ENCODE measurements at regions not wholly inside any gene's neighbourhood (a gene's known extent, or its start where the extent isn't known, plus 50 kb on each side); places are given as distances from the start of the nearest gene placed in this dataset.
A peak's percentile ranks its signal among the peaks of the same experiment; 100 is the strongest.

GRCh38 chr12:91818227-91819131 is 327.2 kb downstream of the BTG1 start:
- intact Hi-C loops (cut with micrococcal nuclease): loop anchor here (10.0 kb wide), 1 partner anchor 586 kb away; no protein-coding TSS in a partner anchor
- peaks cover 3% of the 10 kb centered on the region for H3K4me1 Mint-ChIP-seq (ENCODE audit: low read depth)
- H3K9me3 Mint-ChIP-seq: peaks cover 6% of the 10 kb centered on the region
- no peaks in the 10 kb centered on the region for H3K27me3 Mint-ChIP-seq (ENCODE audit: insufficient read depth)
- peaks cover 2% of the 10 kb centered on the region for H3K36me3 Mint-ChIP-seq (ENCODE audit: low read depth)
- H3K27ac Mint-ChIP-seq: no peak overlapping the region
- DNase-seq (ENCODE audit: low spot score): no peak
- H3K4me3 Mint-ChIP-seq: no peak overlapping the region

GRCh38 chr12:91817517-91817916 is 328.1 kb downstream of the BTG1 start:
- Mint-ChIP-seq H3K36me3 (ENCODE audit: low read depth) (peaks cover 2% of the 10 kb centered on the region), H3K4me3 (no peak overlapping the region), H3K4me1 (ENCODE audit: low read depth) (peaks cover 4% of the 10 kb centered on the region), H3K27ac (no peak overlapping the region), H3K9me3 (peaks cover 7% of the 10 kb centered on the region), H3K27me3 (ENCODE audit: insufficient read depth) (no peaks in the 10 kb centered on the region)
- intact Hi-C loops (cut with micrococcal nuclease): loop anchor here (10.0 kb wide), 1 partner anchor 587 kb away; no protein-coding TSS in a partner anchor
- no peak for DNase-seq (ENCODE audit: low spot score)

- H3K27ac Mint-ChIP-seq: no peak overlapping the region
- peaks cover 8% of the 10 kb centered on the region for H3K9me3 Mint-ChIP-seq
- H3K36me3 Mint-ChIP-seq (ENCODE audit: low read depth): peaks cover 2% of the 10 kb centered on the region
- H3K27me3 Mint-ChIP-seq (ENCODE audit: insufficient read depth): no peaks in the 10 kb centered on the region
- intact Hi-C loops (cut with micrococcal nuclease): loop anchor here (10.0 kb wide), 1 partner anchor 591 kb away; no protein-coding TSS in a partner anchor
- no peak overlapping the region for H3K4me3 Mint-ChIP-seq
- DNase-seq (ENCODE audit: low spot score): no peak
- peaks cover 10% of the 10 kb centered on the region for H3K4me1 Mint-ChIP-seq (ENCODE audit: low read depth)
Observed at GRCh38 chr12:91813701-91814100, 331.9 kb downstream of the BTG1 start.

- Mint-ChIP-seq H3K27ac (no peak overlapping the region), H3K27me3 (ENCODE audit: insufficient read depth) (no peaks in the 10 kb centered on the region), H3K36me3 (ENCODE audit: low read depth) (peaks cover 9% of the 10 kb centered on the region), H3K9me3 (peaks cover 25% of the 10 kb centered on the region), H3K4me3 (no peak overlapping the region), H3K4me1 (ENCODE audit: low read depth) (peaks cover 10% of the 10 kb centered on the region)
- DNase-seq (ENCODE audit: low spot score): peak; percentile 35
- intact Hi-C loops (cut with micrococcal nuclease): loop anchor here (1.0 to 10.0 kb wide), 6 partner anchors 65 to 839 kb away; no protein-coding TSS in a partner anchor
Observed at GRCh38 chr12:91811481-91812287, 334.0 kb downstream of the BTG1 start.

GRCh38 chr12:91810531-91811451 is 334.9 kb downstream of the BTG1 start:
- DNase-seq (ENCODE audit: low spot score): no peak
- H3K27ac Mint-ChIP-seq: no peak overlapping the region
- peaks cover 11% of the 10 kb centered on the region for H3K36me3 Mint-ChIP-seq (ENCODE audit: low read depth)
- no peak overlapping the region for H3K4me3 Mint-ChIP-seq
- peaks cover 33% of the 10 kb centered on the region for H3K9me3 Mint-ChIP-seq
- H3K4me1 Mint-ChIP-seq (ENCODE audit: low read depth): peaks cover 12% of the 10 kb centered on the region
- H3K27me3 Mint-ChIP-seq (ENCODE audit: insufficient read depth): no peaks in the 10 kb centered on the region
- intact Hi-C loops (cut with micrococcal nuclease): loop anchor here (1.0 to 10.0 kb wide), 6 partner anchors 66 to 840 kb away; no protein-coding TSS in a partner anchor

- no peak for DNase-seq (ENCODE audit: low spot score)
- Mint-ChIP-seq H3K27ac (no peak overlapping the region), H3K9me3 (peaks cover 38% of the 10 kb centered on the region), H3K4me1 (ENCODE audit: low read depth) (peaks cover 19% of the 10 kb centered on the region), H3K4me3 (no peak overlapping the region), H3K27me3 (ENCODE audit: insufficient read depth) (no peaks in the 10 kb centered on the region), H3K36me3 (ENCODE audit: low read depth) (peaks cover 13% of the 10 kb centered on the region)
- intact Hi-C loops (cut with micrococcal nuclease): loop anchor here (2.0 to 10.0 kb wide), 2 partner anchors 67 to 595 kb away; no protein-coding TSS in a partner anchor
Observed at GRCh38 chr12:91810077-91810476, 335.6 kb downstream of the BTG1 start.

- no peaks in the 10 kb centered on the region for H3K27me3 Mint-ChIP-seq (ENCODE audit: insufficient read depth)
- peaks cover 10% of the 10 kb centered on the region for H3K4me1 Mint-ChIP-seq (ENCODE audit: low read depth)
- no peak overlapping the region for H3K4me3 Mint-ChIP-seq
- H3K9me3 Mint-ChIP-seq: peaks cover 35% of the 10 kb centered on the region
- DNase-seq (ENCODE audit: low spot score): no peak
- peaks cover 12% of the 10 kb centered on the region for H3K36me3 Mint-ChIP-seq (ENCODE audit: low read depth)
- intact Hi-C loops (cut with micrococcal nuclease): no loop called here
- H3K27ac Mint-ChIP-seq: no peak overlapping the region
Observed at GRCh38 chr12:91805031-91805430, 340.6 kb downstream of the BTG1 start.

GRCh38 chr12:91804533-91804932 is 341.1 kb downstream of the BTG1 start:
- no peak overlapping the region for H3K27ac Mint-ChIP-seq
- peaks cover 10% of the 10 kb centered on the region for H3K4me1 Mint-ChIP-seq (ENCODE audit: low read depth)
- no peak for DNase-seq (ENCODE audit: low spot score)
- intact Hi-C loops (cut with micrococcal nuclease): no loop called here
- H3K36me3 Mint-ChIP-seq (ENCODE audit: low read depth): peaks cover 12% of the 10 kb centered on the region
- H3K27me3 Mint-ChIP-seq (ENCODE audit: insufficient read depth): no peaks in the 10 kb centered on the region
- peaks cover 32% of the 10 kb centered on the region for H3K9me3 Mint-ChIP-seq
- no peak overlapping the region for H3K4me3 Mint-ChIP-seq

GRCh38 chr12:91801048-91801447 is 344.6 kb downstream of the BTG1 start:
- Mint-ChIP-seq H3K36me3 (ENCODE audit: low read depth) (peaks cover 3% of the 10 kb centered on the region), H3K27me3 (ENCODE audit: insufficient read depth) (peaks cover 2% of the 10 kb centered on the region), H3K27ac (no peak overlapping the region), H3K4me3 (no peak overlapping the region), H3K9me3 (peaks cover 7% of the 10 kb centered on the region), H3K4me1 (ENCODE audit: low read depth) (peaks cover 10% of the 10 kb centered on the region)
- intact Hi-C loops (cut with micrococcal nuclease): no loop called here
- DNase-seq (ENCODE audit: low spot score): no peak

- H3K4me3 Mint-ChIP-seq: no peak overlapping the region
- intact Hi-C loops (cut with micrococcal nuclease): no loop called here
- H3K27ac Mint-ChIP-seq: no peak overlapping the region
- DNase-seq (ENCODE audit: low spot score): no peak
- H3K27me3 Mint-ChIP-seq (ENCODE audit: insufficient read depth): peaks cover 2% of the 10 kb centered on the region
- H3K36me3 Mint-ChIP-seq (ENCODE audit: low read depth): peaks cover 6% of the 10 kb centered on the region
- no peaks in the 10 kb centered on the region for H3K4me1 Mint-ChIP-seq (ENCODE audit: low read depth)
- no peaks in the 10 kb centered on the region for H3K9me3 Mint-ChIP-seq
Observed at GRCh38 chr12:91793676-91794075, 352.0 kb downstream of the BTG1 start.

GRCh38 chr12:91792597-91792996 is 353.0 kb downstream of the BTG1 start:
- H3K4me1 Mint-ChIP-seq (ENCODE audit: low read depth): no peaks in the 10 kb centered on the region
- no peak overlapping the region for H3K27ac Mint-ChIP-seq
- H3K36me3 Mint-ChIP-seq (ENCODE audit: low read depth): peaks cover 6% of the 10 kb centered on the region

More at GRCh38 chr12:91792597-91792996, 353.0 kb downstream of the BTG1 start:
- no peaks in the 10 kb centered on the region for H3K9me3 Mint-ChIP-seq
- no peak overlapping the region for H3K4me3 Mint-ChIP-seq
- no peak for DNase-seq (ENCODE audit: low spot score)
- H3K27me3 Mint-ChIP-seq (ENCODE audit: insufficient read depth): peaks cover 2% of the 10 kb centered on the region
- intact Hi-C loops (cut with micrococcal nuclease): no loop called here

All from activated T-helper 1 cell treated with anti-CD3 and anti-CD28 coated beads, Interleukin-12 subunit alpha, Interleukin-12 subunit beta, Interleukin-2, Interleukin-4 antibody, amounts not matched to agents 30 ng/mL and 10 ng/mL and 1 ng/mL, durations not matched to agents 14 hours and 24 hours and 36 hours (primary cell).